T47D (cell line): ENCODE measurements at regions not wholly inside any gene's neighbourhood (a gene's known extent, or its start where the extent isn't known, plus 50 kb on each side); places are given as distances from the start of the nearest gene placed in this dataset.

Experiments
- DNase-seq, 2 experiments: peaks; one replicate each; pipeline versions ENCODE4 v3.0.0 to v3.0.0-alpha.2; 2011 to 2012; ENCODE audit warnings: low read depth in 1 of 2, low spot score in 1 of 2
- JUND ChIP-seq: IDR thresholded peaks from 2 replicates; pipeline ENCODE4 v1.6.1; 2012; ENCODE audit warnings: low read depth
- in situ Hi-C: cut with HindIII; loops from 2 replicates; pipeline ENCODE4 v1.10.0; 2016; ENCODE audit warnings: low sequenced_read_pairs, low pct_unique_long_range_greater_than_20kb

DNA sequence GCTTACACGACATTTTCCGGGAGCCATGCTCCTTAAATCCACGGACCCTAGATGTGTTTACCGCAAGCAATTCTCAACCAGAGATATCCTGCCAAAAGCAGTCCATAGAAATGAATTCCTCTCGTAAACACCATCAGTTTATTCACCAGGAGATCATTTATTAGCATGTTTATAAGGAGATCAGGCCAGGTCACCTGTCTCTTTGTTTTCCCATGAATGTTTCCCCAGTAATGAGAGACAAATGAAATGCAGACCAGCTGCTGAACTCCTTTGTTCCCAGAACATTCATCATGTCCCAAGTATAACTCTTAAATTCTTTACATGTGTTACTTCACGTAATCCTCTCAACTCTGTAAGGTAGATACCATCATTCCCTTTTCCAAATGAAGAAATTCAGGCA is 137.1 kb downstream of the DDX53 start:
- in situ Hi-C loops: no loop called here
- no peak for DNase-seq
- TF ChIP-seq JUND: no peak

DNA sequence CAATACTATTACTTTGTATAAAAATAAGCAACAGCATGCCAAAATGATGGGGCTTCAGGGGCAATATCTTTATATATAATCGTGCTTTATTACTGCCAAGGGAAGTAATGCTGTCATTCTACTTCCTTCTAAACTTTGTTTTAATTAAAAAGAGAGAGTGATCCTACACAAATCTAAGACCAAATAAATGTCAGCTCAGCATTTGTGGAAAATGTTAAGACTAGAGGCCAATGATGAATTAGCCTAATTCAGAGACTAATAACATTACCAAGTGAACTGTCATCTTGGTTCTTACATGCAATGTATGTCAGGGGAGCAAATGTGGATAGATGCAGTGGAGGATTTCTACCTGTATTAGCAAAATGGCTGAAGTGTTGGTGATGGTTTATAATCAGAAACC is 166.4 kb upstream of the PTCHD1 start:
- DNase-seq: no peak
- in situ Hi-C loops: no loop called here
- TF ChIP-seq JUND: no peak

DNA sequence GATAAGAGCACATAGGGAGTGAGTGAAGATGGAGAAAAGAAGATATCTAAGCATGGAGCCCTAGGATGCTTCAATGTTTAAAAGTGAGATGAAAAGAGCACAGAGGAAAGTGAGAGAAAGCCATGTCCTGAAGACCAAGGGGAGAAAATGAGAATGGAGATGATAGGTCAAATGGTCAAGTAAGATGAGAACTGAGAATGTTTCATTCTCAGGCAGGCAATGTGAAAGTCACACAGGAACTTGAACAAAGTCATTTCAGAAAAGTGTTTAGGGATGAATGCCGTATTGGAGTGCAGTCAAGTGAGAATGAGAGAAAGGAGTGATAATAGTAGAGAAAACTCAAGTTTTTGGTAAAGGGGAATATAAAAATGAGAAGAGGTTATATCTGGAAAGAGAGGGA is 148.7 kb upstream of the PTCHD1 start:
- DNase-seq: no peak
- in situ Hi-C loops: no loop called here
- no peak for TF ChIP-seq JUND

DNA sequence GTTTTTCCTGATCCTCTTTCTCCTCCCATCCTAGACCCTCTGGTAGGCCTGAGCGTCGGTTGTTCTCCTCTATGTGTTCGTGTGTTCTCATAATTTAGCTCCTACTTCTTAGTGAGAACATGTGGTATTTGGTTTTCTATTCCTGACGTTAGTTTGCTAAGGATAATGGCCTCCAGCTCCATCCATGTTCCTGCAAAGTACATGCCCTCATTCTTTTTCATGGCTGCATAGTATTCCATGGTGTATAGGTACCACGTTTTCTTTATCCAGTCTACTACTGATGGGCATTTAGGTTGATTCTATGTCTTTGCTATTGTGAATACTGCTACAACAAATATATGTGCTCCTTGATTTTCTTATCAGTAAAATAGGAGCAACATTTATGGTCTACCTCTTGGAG is 146.8 kb upstream of the PTCHD1 start:
- no peak for DNase-seq
- no peak for TF ChIP-seq JUND
- in situ Hi-C loops: no loop called here

DNA sequence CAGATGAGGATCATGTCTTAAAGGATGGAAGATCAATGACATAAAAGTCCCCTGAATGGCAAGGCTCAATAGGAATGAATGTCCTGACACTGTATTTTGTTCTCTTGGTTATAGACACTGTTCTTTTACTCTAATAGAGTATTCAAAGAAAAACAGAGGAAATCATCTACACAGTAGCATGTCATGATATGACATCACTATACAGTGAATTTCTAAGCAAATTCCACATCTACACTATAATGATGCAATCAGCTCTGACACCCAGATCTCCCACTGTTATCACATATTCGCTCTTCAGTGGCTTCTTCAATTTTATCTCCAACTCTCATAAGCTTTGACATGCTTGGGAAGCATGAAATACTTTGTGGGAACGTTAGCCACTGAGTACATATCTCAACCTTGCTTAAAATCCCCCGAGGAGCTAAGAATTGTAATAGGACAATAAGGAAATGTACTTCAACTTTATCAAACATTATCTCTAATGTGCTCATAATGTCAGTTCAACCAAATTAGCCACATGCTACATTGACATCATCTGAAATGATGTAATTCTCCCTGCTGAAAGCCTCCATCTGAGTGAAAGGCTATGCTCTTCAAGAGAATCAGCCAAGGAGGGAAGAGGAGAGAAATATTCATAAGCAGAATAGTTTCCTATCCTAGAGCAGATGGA is 139.6 kb upstream of the PTCHD1 start:
- no peak for TF ChIP-seq JUND
- DNase-seq: no peak
- in situ Hi-C loops: no loop called here

DNA sequence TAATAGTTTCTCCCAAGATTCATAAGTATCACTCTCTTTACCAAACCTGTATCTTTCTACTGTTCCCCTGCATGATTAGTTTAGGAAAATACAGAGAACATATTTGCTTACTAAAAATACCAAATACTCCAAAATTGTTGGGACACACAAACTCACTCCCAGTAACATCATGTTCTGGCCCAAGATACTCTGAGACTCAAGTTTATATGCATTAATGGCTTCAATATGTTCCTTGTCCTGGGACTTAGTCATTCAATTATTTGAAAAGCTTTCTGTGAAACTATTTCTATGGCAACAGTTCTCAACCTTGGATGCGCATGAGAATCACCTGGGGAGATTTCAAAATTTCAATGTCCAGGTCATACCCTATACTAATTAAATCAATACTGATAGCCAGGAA is 138.9 kb upstream of the PTCHD1 start:
- TF ChIP-seq JUND: no peak
- in situ Hi-C loops: no loop called here
- no peak for DNase-seq

DNA sequence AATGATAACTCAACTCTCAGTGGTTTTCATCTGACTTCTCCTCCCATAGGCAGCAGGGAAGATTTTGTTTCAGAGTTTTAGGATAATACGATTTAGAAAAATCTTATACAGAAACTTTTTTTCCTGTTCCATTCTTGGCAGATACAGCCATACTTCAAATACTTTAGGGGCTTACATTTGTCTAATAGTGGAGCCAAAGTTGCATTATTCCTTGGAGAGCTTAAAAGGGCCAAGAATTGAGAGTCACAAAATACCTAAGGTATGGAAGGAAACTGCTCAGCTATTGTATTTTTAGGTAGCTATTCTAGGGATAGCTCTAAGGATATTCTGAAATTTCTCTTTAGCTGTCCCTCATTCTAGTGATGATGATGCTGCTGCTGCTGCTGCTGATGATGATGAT is 132.9 kb upstream of the PTCHD1 start:
- TF ChIP-seq JUND: no peak
- DNase-seq: no peak
- in situ Hi-C loops: no loop called here

DNA sequence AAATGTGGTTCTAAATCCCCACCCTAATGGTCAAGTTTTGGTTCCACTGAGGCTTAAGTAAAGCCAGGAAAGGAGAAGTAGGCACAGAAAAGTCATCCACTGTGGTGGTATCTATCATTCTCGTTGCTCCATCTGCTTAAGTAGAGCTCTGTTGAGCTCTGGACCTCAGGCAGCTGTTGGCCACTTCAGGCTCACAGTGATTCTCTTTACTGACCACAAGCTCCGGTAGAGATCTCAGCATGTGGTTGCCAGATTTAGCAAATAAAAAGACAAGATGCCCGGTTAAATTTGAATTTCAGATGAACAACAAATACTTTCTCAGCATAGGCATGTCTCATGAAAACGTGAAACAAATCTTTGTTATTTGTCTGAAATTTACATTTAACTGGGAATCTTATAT is 132.3 kb upstream of the PTCHD1 start:
- TF ChIP-seq JUND: no peak
- in situ Hi-C loops: no loop called here
- DNase-seq: no peak

DNA sequence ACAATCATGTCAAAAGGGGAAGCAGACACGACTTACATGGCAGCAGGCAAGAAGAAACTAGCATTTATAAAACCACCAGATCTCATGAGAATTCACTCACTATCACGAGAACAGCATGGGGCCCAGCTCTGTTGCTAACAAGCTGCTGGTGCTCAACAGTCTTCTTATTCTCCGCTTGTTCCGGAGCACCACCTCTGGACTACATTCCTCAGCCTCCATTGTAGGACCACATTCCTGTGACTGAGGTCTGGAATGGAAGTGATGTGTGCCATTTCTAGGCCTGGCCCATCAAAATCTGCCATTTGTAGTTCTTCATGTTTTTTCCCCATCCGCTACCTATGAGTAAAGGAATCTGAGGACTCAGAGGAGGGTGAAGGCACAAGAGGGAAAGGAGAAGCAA is 111.5 kb upstream of the PTCHD1 start:
- DNase-seq: no peak
- in situ Hi-C loops: no loop called here
- TF ChIP-seq JUND: no peak

DNA sequence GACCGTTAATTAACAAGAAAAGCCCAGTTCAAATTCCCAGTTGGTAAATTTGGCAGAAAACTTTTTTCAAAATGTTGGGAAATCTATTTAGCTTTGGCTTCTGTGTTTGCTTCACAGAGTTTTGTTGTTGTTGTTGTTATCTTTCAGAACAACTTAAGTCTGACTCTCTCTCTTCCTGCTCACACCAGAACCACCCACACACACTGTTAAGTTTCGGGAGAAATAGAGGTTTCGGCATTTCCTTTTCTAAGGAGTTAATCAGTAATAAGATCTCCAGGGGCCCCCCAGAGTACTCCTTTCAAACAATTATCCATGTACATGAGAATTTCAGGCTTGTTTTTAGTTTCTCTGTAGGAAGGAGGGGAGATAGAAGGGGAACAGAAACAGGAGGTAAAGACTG is 106.2 kb upstream of the PTCHD1 start:
- no peak for DNase-seq
- in situ Hi-C loops: no loop called here
- TF ChIP-seq JUND: no peak

DNA sequence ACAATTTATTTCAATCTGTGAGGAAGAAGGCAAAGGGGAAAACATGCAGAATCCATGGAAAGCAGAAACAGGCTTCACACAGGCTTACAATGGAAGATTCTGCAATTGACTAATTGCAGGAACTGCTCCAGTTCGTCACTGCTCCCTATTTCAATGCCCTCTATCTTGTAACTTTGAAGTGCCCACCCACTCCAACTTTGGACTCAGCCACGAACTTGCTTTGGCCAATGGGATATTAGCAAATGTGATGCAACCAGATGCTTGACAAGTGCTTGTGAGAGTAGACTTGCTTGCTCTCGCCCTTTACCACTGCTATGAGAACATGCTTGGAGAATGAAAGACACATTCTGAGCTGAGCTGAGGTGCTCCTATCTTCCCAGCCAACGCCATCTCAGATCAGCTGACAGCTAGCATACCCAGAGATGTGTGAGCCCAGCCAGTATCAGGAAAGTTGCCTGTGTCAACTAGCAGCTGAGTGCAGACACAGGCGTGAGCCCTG is 105.7 kb upstream of the PTCHD1 start:
- TF ChIP-seq JUND: no peak
- DNase-seq: no peak
- in situ Hi-C loops: no loop called here

DNA sequence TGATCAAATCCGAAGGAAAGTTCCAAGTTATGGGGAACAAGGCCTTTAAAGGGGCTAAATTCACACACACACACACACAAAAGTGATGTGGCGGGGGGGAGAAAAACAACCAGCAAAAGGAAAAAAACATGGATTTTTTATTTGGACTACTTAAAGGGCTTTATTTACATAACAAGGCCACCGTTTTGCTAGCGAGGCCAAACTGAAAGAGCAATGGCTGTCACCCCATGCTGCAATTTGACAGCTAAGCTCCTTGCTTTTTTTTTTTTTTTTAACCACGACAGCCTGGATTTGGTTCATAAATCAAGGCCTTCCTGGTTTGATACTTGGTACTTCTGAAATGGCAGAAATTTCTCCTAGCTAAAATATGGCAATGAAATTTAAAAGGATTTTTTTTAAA is 99.6 kb upstream of the PTCHD1 start:
- no peak for DNase-seq
- in situ Hi-C loops: no loop called here
- TF ChIP-seq JUND: no peak

DNA sequence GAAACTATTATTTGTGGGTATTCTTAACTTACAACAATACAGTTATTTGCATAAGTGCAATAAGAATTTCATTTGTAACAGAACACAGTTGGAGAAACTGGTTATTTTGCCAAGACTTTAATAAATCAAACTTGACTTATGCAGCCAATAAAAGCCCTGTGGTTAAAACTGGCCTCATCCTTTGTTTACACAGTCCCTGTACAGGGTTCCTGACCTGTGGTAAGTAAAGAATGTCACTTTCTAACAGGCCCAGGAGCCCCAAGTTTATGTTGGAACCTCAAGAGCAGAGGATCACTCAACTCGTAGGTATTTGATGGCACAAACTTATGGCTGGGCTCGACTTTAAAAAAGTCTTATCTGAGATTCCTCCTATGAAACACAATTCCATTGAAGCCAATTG is 88.6 kb upstream of the PTCHD1 start:
- in situ Hi-C loops: no loop called here
- TF ChIP-seq JUND: no peak
- peak in 1 of 2 experiments; percentile 46 for DNase-seq

DNA sequence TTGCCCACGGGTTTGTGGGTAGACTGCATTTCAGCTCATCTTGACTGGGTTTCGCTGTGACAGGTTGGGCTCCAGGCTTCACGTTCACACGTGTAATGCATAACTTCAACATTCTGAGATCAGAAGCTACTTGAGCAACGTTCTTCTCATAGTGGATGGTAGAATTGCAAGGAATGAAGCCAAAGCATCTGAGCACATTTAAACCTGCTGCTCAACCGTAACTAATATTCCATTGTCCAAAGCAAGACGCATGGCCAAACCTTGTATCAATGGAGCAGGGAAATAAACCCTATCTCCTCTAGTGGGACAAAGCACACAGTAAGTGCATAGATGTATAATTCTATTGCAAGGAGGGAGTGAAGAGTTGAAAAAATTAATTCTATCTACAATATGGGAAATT is 86.5 kb upstream of the PTCHD1 start:
- TF ChIP-seq JUND: no peak
- in situ Hi-C loops: no loop called here
- DNase-seq: no peak
